Chondrocyte (in vitro differentiated cells): ENCODE measurements at regions not wholly inside any gene's neighbourhood (a gene's known extent, or its start where the extent isn't known, plus 50 kb on each side); places are given as distances from the start of the nearest gene placed in this dataset.

Experiments used
- DNase-seq: peaks from one replicate; pipeline ENCODE4 v3.0.0; 2021; ENCODE audit warnings: mixed read lengths, low spot score
- H3K27ac Mint-ChIP-seq: one replicate; pipeline ENCODE4 v1.8.0; 2021; ENCODE audit warnings: mild to moderate bottlenecking, moderate library complexity, mixed read lengths; ENCODE audit not compliant: unreplicated experiment
- H3K27me3 Mint-ChIP-seq: 2 replicates; pipeline ENCODE4 v1.8.0; 2021; ENCODE audit warnings: low read depth, mixed read lengths
- H3K36me3 Mint-ChIP-seq: 2 replicates; pipeline ENCODE4 v1.8.0; 2021; ENCODE audit warnings: low read depth, mixed read lengths
- H3K4me1 Mint-ChIP-seq: 2 replicates; pipeline ENCODE4 v1.8.0; 2021; ENCODE audit warnings: low read depth, mild to moderate bottlenecking, mixed read lengths
- H3K4me3 Mint-ChIP-seq: one replicate; pipeline ENCODE4 v1.8.0; 2021; ENCODE audit warnings: mild to moderate bottlenecking, moderate library complexity, mixed read lengths; ENCODE audit not compliant: unreplicated experiment
- H3K9me3 Mint-ChIP-seq: 2 replicates; pipeline ENCODE4 v1.8.0; 2021; ENCODE audit warnings: low read depth, mixed read lengths
- CTCF ChIP-seq: fragments of 200-600 bp; sonication (generic); IDR thresholded peaks from 2 replicates; pipeline ENCODE4 v1.5.0; 2021; ENCODE audit warnings: antibody characterized with exemption, mild to moderate bottlenecking, moderate library complexity

GRCh38 chr7:114795475-114795874 lies 126.4 kb upstream of the MDFIC start:
- Mint-ChIP-seq H3K9me3 (no peaks in the 10 kb centered on the region), H3K4me1 (peaks cover 5% of the 10 kb centered on the region), H3K4me3 (no peak overlapping the region), H3K36me3 (no peaks in the 10 kb centered on the region), H3K27ac (no peak overlapping the region), H3K27me3 (peaks cover 7% of the 10 kb centered on the region)
- TF ChIP-seq CTCF = no peak
- no peak for DNase-seq

- peaks cover 7% of the 10 kb centered on the region for H3K27me3 Mint-ChIP-seq
- H3K36me3 Mint-ChIP-seq = no peaks in the 10 kb centered on the region
- H3K9me3 Mint-ChIP-seq = no peaks in the 10 kb centered on the region
- H3K4me1 Mint-ChIP-seq = no peaks in the 10 kb centered on the region
- no peak for DNase-seq
- H3K4me3 Mint-ChIP-seq = no peak overlapping the region
- no peak overlapping the region for H3K27ac Mint-ChIP-seq
- no peak for TF ChIP-seq CTCF
Observed at GRCh38 chr7:114799628-114800028, 122.3 kb upstream of the MDFIC start.

GRCh38 chr7:114802632-114803031 lies 119.3 kb upstream of the MDFIC start:
- Mint-ChIP-seq H3K27ac (no peak overlapping the region), H3K36me3 (no peaks in the 10 kb centered on the region), H3K27me3 (peaks cover 3% of the 10 kb centered on the region), H3K4me3 (no peak overlapping the region), H3K4me1 (no peaks in the 10 kb centered on the region), H3K9me3 (no peaks in the 10 kb centered on the region)
- DNase-seq = no peak
- no peak for TF ChIP-seq CTCF

- no peak overlapping the region for H3K4me3 Mint-ChIP-seq
- no peaks in the 10 kb centered on the region for H3K36me3 Mint-ChIP-seq
- no peaks in the 10 kb centered on the region for H3K4me1 Mint-ChIP-seq
- DNase-seq = no peak
- no peaks in the 10 kb centered on the region for H3K9me3 Mint-ChIP-seq
- no peak for TF ChIP-seq CTCF
- no peak overlapping the region for H3K27ac Mint-ChIP-seq
- H3K27me3 Mint-ChIP-seq = peaks cover 3% of the 10 kb centered on the region
Observed at GRCh38 chr7:114806590-114807162, 115.2 kb upstream of the MDFIC start.

GRCh38 chr7:114812570-114812969 lies 109.3 kb upstream of the MDFIC start:
- no peak overlapping the region for H3K4me3 Mint-ChIP-seq

More at GRCh38 chr7:114812570-114812969, 109.3 kb upstream of the MDFIC start:
- DNase-seq = no peak
- Mint-ChIP-seq H3K9me3 (peaks cover 3% of the 10 kb centered on the region), H3K27me3 (no peaks in the 10 kb centered on the region), H3K27ac (no peak overlapping the region), H3K36me3 (no peaks in the 10 kb centered on the region), H3K4me1 (no peaks in the 10 kb centered on the region)
- no peak for TF ChIP-seq CTCF
